H9 (cell line): ENCODE measurements at regions not wholly inside any gene's neighbourhood (a gene's known extent, or its start where the extent isn't known, plus 50 kb on each side); places are given as distances from the start of the nearest gene placed in this dataset.

Experiments used
- DNase-seq: peaks from one replicate; pipeline ENCODE4 v3.0.0-alpha.2; 2017
- H2AFZ ChIP-seq: one replicate; pipeline ENCODE4 v1.6.1; 2013; ENCODE audit warnings: mild to moderate bottlenecking, low read length, control low read depth, moderate library complexity
- H2AK5ac ChIP-seq: 2 replicates; pipeline ENCODE4 v1.6.1; 2013; ENCODE audit warnings: low read length, control low read depth, mixed read lengths; ENCODE audit not compliant: insufficient read length
- H2BK120ac ChIP-seq: one replicate; pipeline ENCODE4 v1.6.1; 2013; ENCODE audit warnings: low read depth, mild to moderate bottlenecking, low read length, control low read depth, inconsistent platforms; ENCODE audit not compliant: poor library complexity, severe bottlenecking
- H2BK12ac ChIP-seq: 2 replicates; pipeline ENCODE4 v1.6.1; 2013; ENCODE audit warnings: low read length, control low read depth, mixed read lengths, low read depth; ENCODE audit not compliant: insufficient read length
- H2BK15ac ChIP-seq: 2 replicates; pipeline ENCODE4 v1.6.1; 2013; ENCODE audit warnings: low read depth, low read length, control low read depth
- H2BK20ac ChIP-seq: one replicate; pipeline ENCODE4 v1.6.1; 2013; ENCODE audit warnings: low read depth, mild to moderate bottlenecking, low read length, control low read depth, inconsistent platforms; ENCODE audit not compliant: poor library complexity, severe bottlenecking
- H2BK5ac ChIP-seq: 2 replicates; pipeline ENCODE4 v1.6.1; 2013; ENCODE audit warnings: low read length, control low read depth, mixed read lengths; ENCODE audit not compliant: insufficient read length
- H3K14ac ChIP-seq: 2 replicates; pipeline ENCODE4 v1.6.1; 2013; ENCODE audit warnings: low read length, control low read depth; ENCODE audit not compliant: insufficient read depth
- H3K18ac ChIP-seq: 2 replicates; pipeline ENCODE4 v1.6.1; 2013; ENCODE audit warnings: low read depth, mild to moderate bottlenecking, mixed read lengths, low read length, control low read depth; ENCODE audit not compliant: insufficient read length
- H3K23ac ChIP-seq: 2 replicates; pipeline ENCODE4 v1.6.1; 2013; ENCODE audit warnings: low read length, control low read depth, mixed read lengths, low read depth; ENCODE audit not compliant: insufficient read length
- H3K23me2 ChIP-seq: 2 replicates; pipeline ENCODE4 v1.6.1; 2013; ENCODE audit warnings: low read depth, mild to moderate bottlenecking, mixed read lengths, low read length, control low read depth; ENCODE audit not compliant: insufficient read length, poor library complexity, severe bottlenecking
- H3K27ac ChIP-seq: 2 replicates; pipeline ENCODE4 v1.5.1; 2013; ENCODE audit warnings: low read length, control low read depth, mixed read lengths, low read depth; ENCODE audit not compliant: insufficient read length
- H3K27me3 ChIP-seq: 2 replicates; pipeline ENCODE4 v1.6.1; 2013; ENCODE audit warnings: low read length, control low read depth, inconsistent platforms; ENCODE audit not compliant: insufficient read depth
- H3K4ac ChIP-seq: 2 replicates; pipeline ENCODE4 v1.6.1; 2013; ENCODE audit warnings: low read depth, mild to moderate bottlenecking, control low read depth, inconsistent platforms, low read length, moderate library complexity
- H3K4me1 ChIP-seq: 2 replicates; pipeline ENCODE4 v1.6.1; 2013; ENCODE audit warnings: low read length, control low read depth, inconsistent platforms; ENCODE audit not compliant: insufficient read depth
- H3K4me2 ChIP-seq: 2 replicates; pipeline ENCODE4 v1.6.1; 2013; ENCODE audit warnings: low read length, control low read depth, mixed read lengths; ENCODE audit not compliant: insufficient read length, insufficient read depth
- H3K56ac ChIP-seq: 2 replicates; pipeline ENCODE4 v1.6.1; 2013; ENCODE audit warnings: low read depth, mild to moderate bottlenecking, mixed read lengths, low read length, control low read depth; ENCODE audit not compliant: insufficient read length
- H3K79me1 ChIP-seq: 2 replicates; pipeline ENCODE4 v1.6.1; 2013; ENCODE audit warnings: low read depth, mild to moderate bottlenecking, moderate library complexity, low read length, control low read depth, inconsistent platforms; ENCODE audit not compliant: insufficient read depth, poor library complexity, severe bottlenecking
- H3K79me2 ChIP-seq: 2 replicates; pipeline ENCODE4 v1.6.1; 2013; ENCODE audit warnings: low read length, control low read depth, inconsistent platforms; ENCODE audit not compliant: insufficient read depth
- H3K9ac ChIP-seq: 2 replicates; pipeline ENCODE4 v1.6.1; 2013; ENCODE audit warnings: low read length, control low read depth, mixed read lengths; ENCODE audit not compliant: insufficient read length; ENCODE audit errors: extremely low read depth
- H3K9me3 ChIP-seq: one replicate; pipeline ENCODE4 v1.6.1; 2013; ENCODE audit warnings: low read depth, low read length, inconsistent platforms; ENCODE audit not compliant: control insufficient read depth
- H3T11ph ChIP-seq: one replicate; pipeline ENCODE4 v1.6.1; 2013; ENCODE audit warnings: mild to moderate bottlenecking, low read length, control low read depth, inconsistent platforms
- H4K20me1 ChIP-seq: one replicate; pipeline ENCODE4 v1.6.1; 2013; ENCODE audit not compliant: control insufficient read depth, insufficient read length, insufficient read depth
- H4K5ac ChIP-seq: 2 replicates; pipeline ENCODE4 v1.6.1; 2013; ENCODE audit warnings: low read depth, mild to moderate bottlenecking, mixed read lengths, low read length, control low read depth; ENCODE audit not compliant: insufficient read length
- H4K8ac ChIP-seq: replicated peaks from 2 replicates; pipeline ENCODE4 v1.6.1; 2013; ENCODE audit warnings: low read length, control low read depth, mixed read lengths, low read depth; ENCODE audit not compliant: insufficient read length
- H4K91ac ChIP-seq: 2 replicates; pipeline ENCODE4 v1.6.1; 2013; ENCODE audit warnings: low read depth, mild to moderate bottlenecking, moderate library complexity, mixed read lengths, low read length, control low read depth; ENCODE audit not compliant: insufficient read length
- H3K27ac Mint-ChIP-seq, 3 experiments: 2 replicates in 2 of 3; 3 replicates in 1 of 3; pipeline ENCODE4 v1.8.0; 2020 to 2021; ENCODE audit warnings: mixed read lengths in 3 of 3, mild to moderate bottlenecking in 1 of 3, moderate library complexity in 1 of 3
- H3K27me3 Mint-ChIP-seq: 2 replicates; pipeline ENCODE4 v1.8.0; 2021; ENCODE audit warnings: low read depth, mild to moderate bottlenecking, moderate library complexity, mixed read lengths
- H3K36me3 Mint-ChIP-seq, 3 experiments: 2 replicates in 2 of 3; 3 replicates in 1 of 3; pipeline ENCODE4 v1.8.0; 2020 to 2021; ENCODE audit warnings: low read depth in 3 of 3, mixed read lengths in 3 of 3; ENCODE audit not compliant: insufficient read depth in 1 of 3
- H3K4me1 Mint-ChIP-seq, 2 experiments: 2 replicates each; pipeline ENCODE4 v1.8.0; 2020; ENCODE audit warnings: mixed read lengths in 2 of 2
- H3K4me3 Mint-ChIP-seq, 2 experiments: 2 replicates in 1 of 2; 3 replicates in 1 of 2; pipeline ENCODE4 v1.8.0; 2020 to 2021; ENCODE audit warnings: mild to moderate bottlenecking in 2 of 2, mixed read lengths in 2 of 2, moderate library complexity in 1 of 2
- H3K9me3 Mint-ChIP-seq, 2 experiments: 2 replicates in 1 of 2; 3 replicates in 1 of 2; pipeline ENCODE4 v1.8.0; 2020; ENCODE audit warnings: mild to moderate bottlenecking in 2 of 2, mixed read lengths in 2 of 2, moderate library complexity in 1 of 2
- WGBS: extraction: QIAGEN DNeasy Blood & Tissue Kit; methylation state at CpG from one replicate; pipeline ENCODE4 v1.1.7; 2013; ENCODE audit warnings: missing lambda C conversion rate, low lambda C conversion rate, mixed read lengths; ENCODE audit not compliant: insufficient read length; ENCODE audit errors: extremely low coverage; 5-methylcytosine and 5-hydroxymethylcytosine counted together
- TF ChIP-seq, protein P1 (sequence below): fragments of 200-600 bp; sonication (generic); conservative IDR thresholded peaks from 3 replicates; pipeline ENCODE4 v1.8.0; 2021; ENCODE audit warnings: antibody characterized with exemption, mild to moderate bottlenecking

DNA sequence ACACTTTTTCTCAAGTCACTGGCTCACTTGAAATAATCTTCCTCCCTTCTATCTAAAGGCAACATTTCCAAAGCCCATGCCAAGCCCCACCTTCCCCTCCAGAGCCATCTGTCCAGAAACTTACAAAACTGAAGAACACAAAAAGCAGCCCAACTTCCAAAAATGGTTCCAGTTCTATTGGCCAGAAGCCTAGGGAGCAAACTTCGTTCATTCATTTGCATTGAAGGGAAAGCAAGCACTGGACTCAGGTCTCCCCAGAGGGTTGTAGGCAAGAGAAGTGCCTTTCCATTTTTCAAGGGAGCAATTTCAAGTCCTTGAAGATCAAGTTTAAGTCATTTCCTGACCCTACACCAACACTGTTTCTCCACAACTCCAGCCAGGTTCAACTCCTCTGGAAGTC, 585.0 kb downstream of the BCL11A start:
- H3K9me3 ChIP-seq, result no peaks in the 10 kb centered on the region
- H4K8ac ChIP-seq, result no peak overlapping the region
- H3K79me1 ChIP-seq, result no peaks in the 10 kb centered on the region
- H4K5ac ChIP-seq, result no peak overlapping the region
- no peak overlapping the region for H2BK15ac ChIP-seq
- no peaks in the 10 kb centered on the region for H3K23me2 ChIP-seq
- H2AK5ac ChIP-seq, result no peak overlapping the region
- no peak overlapping the region for H3K14ac ChIP-seq
- no peak overlapping the region for H3K56ac ChIP-seq
- no peak overlapping the region for H2BK12ac ChIP-seq
- TF ChIP-seq, protein P1, sequence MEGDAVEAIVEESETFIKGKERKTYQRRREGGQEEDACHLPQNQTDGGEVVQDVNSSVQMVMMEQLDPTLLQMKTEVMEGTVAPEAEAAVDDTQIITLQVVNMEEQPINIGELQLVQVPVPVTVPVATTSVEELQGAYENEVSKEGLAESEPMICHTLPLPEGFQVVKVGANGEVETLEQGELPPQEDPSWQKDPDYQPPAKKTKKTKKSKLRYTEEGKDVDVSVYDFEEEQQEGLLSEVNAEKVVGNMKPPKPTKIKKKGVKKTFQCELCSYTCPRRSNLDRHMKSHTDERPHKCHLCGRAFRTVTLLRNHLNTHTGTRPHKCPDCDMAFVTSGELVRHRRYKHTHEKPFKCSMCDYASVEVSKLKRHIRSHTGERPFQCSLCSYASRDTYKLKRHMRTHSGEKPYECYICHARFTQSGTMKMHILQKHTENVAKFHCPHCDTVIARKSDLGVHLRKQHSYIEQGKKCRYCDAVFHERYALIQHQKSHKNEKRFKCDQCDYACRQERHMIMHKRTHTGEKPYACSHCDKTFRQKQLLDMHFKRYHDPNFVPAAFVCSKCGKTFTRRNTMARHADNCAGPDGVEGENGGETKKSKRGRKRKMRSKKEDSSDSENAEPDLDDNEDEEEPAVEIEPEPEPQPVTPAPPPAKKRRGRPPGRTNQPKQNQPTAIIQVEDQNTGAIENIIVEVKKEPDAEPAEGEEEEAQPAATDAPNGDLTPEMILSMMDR, result no peak
- H4K20me1 ChIP-seq, result no peaks in the 10 kb centered on the region
- Mint-ChIP-seq H3K36me3 (no peaks in the 10 kb centered on the region), H3K27me3 (peaks cover 7% of the 10 kb centered on the region), H3K9me3 (no peaks in the 10 kb centered on the region), H3K4me3 (no peak overlapping the region), H3K27ac (no peak overlapping the region), H3K4me1 (no peaks in the 10 kb centered on the region)
- H2AFZ ChIP-seq, result no peak overlapping the region
- H4K91ac ChIP-seq, result no peak overlapping the region
- no peak overlapping the region for H3K4me2 ChIP-seq
- no peak overlapping the region for H2BK20ac ChIP-seq
- H2BK5ac ChIP-seq, result no peak overlapping the region
- H3K4ac ChIP-seq, result no peak overlapping the region
- H3K79me2 ChIP-seq, result no peaks in the 10 kb centered on the region
- WGBS, result no CpG with 5 or more reads among the region's 1 CpG
- H3T11ph ChIP-seq, result no peak overlapping the region
- no peak overlapping the region for H3K18ac ChIP-seq
- no peak overlapping the region for H3K27ac ChIP-seq
- H3K9ac ChIP-seq, result no peak overlapping the region
- no peak for DNase-seq
- no peak overlapping the region for H3K23ac ChIP-seq
- H2BK120ac ChIP-seq, result no peak overlapping the region
- H3K4me1 ChIP-seq, result no peaks in the 10 kb centered on the region
- no peaks in the 10 kb centered on the region for H3K27me3 ChIP-seq
